ENCODE measurements at regions not wholly inside any gene's neighbourhood (a gene's known extent, or its start where the extent isn't known, plus 50 kb on each side); places are given as distances from the start of the nearest gene placed in this dataset.

DNA sequence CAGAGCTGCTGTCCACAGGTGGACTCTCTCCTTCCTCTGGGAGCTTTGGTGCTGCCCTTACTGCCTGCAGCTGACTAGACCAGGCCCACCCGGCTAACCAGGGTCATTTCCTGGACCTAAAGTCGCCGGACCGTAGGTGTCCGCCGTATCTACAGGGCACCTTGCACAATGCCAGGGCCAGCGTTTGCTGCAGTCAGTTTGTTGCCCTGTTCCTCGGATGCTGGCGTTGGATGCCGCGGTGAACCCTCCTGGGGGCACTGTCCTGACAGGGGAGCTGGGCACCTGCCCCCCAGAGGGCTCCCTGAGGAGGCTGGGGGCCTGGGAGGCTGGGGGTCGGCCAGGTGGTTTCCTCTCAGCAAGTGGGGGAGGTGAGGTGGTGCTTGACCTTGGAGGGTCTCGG lies 96.6 kb downstream of the UNCX start:
- TF ChIP-seq MEF2A (IDR thresholded peaks at IDR 0.05; ENCODE audit: borderline replicate concordance, low read depth) (no peak), RFX5 (IDR thresholded peaks at IDR 0.05; ENCODE audit: low read length) (no peak), CTCF (IDR thresholded peaks at IDR 0.05) (no peak)
